NCI-H1436 (cell line): ENCODE measurements at regions not wholly inside any gene's neighbourhood (a gene's known extent, or its start where the extent isn't known, plus 50 kb on each side); places are given as distances from the start of the nearest gene placed in this dataset.

Source experiments
- DNase-seq: peaks from one replicate; lab custom pipeline; 2025; lab: John Stamatoyannopoulos, UW

DNA sequence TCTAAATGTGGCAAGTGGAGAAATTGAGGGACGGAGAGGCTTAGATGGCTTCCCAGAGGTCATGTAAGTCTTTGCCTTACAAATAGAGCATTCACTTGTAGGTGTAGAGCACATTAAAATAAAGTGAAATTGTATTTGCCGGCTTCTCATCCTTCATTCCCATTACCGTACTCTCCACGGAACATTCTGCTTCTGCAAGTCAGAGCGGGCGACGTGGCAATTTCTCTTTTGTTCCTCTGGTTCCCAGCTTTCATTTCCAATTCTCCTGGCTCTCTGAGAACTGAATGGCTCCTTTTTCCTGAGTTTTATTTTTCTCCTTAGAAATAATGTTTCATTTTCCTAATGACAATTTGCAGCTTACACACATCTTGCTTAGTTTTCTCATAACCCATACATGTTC is 51.3 kb upstream of the PFKP start:
- no peak for DNase-seq

DNA sequence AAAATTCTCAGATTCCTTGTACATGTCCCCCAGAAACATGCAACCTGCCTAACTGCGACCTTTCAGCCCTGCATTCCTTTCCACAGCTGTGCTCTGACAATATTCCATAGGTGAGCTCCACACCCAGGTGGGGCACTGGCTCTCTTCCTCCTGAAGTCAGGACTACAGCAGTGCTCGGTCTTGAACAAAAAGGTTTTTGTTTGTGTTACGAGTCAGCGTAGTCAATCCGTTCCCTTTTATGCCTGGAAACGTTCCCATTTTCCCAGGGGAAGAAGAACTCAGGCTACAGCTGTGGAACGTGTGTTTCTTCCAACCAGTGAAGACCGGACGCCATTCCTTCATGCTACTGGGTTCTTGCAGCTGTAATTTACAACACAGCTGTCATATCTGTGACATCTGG is 52.4 kb upstream of the PFKP start:
- DNase-seq = no peak

- DNase-seq = no peak
Measured at GRCh38 chr10:3012223-3012622, 55.1 kb upstream of the PFKP start.

GRCh38 chr10:3010816-3011460 is 56.4 kb upstream of the PFKP start:
- no peak for DNase-seq

DNA sequence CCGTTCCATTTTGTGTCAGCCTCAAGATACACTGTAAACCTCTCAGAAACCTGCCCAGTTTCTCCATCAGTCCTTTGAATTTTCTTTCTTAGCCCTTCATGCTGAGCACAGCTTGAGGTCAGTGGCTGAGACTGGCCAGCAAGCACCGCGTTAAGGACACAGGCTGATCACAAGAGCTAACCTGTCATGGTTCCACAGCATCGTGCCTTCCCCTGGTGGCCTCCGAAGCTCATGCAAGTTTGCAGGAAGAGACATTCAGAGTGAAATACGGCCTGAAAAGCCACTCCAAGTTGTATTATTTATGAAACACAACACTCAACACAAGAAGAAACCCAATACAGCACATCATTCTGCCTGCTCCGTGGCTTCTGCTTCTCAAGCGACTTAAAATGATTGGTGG is 57.0 kb upstream of the PFKP start:
- no peak for DNase-seq

GRCh38 chr10:3009341-3009740 is 58.0 kb upstream of the PFKP start:
- no peak for DNase-seq

DNA sequence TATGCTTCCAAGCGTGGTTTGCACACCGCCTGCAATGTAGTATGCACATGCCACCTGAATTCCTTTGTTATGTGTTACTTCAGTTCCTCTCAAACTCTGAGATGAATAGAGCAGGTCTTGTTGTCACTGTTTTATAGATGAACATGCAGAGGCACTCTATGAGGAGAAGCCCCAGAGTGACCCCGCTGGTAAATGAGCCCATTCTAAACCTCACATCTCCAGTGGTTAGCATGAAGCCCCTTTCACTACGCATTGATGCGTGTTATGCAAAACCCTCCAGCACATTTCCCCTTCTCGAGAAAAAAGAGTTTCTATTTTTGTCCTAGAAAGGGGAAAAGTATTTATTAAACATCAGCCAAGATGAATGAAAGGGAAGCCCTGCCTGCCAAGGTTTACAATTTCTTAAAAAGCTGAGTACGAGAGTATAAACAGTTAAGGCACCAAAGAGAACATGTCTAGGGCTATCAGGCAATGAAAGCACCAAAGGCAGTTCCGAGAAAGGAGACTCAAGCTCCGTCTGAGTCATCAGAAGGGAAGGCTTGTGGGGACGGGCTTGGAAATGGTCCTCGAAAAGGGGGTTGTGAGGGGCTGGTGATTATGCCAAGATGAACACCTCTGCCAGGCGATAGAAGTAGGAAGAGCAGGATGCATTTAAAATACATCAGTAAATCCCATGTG is 58.7 kb upstream of the PFKP start:
- no peak for DNase-seq

GRCh38 chr10:3006607-3007006 is 60.7 kb upstream of the PFKP start:
- DNase-seq = no peak

GRCh38 chr10:3006093-3006492 is 61.3 kb upstream of the PFKP start:
- no peak for DNase-seq

DNA sequence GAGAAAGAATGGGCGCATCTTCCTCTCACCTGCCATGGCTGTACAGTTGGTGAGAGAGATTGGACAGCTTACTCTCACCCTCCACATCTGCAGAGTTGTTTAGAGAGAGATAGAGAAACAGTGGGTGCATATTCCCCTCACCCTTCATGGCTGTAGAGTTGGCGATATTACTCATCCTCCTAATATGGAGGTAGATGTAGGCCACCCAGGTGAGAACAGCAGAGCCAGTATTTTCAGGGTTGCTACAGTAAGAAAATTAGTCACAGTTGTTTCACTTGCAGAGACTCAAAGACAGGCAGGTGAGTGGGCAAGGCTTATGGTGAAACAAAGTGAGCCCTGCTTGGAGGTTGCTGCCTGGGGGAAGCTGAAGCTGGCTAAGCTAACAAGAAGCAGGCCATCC is 65.0 kb upstream of the PFKP start:
- no peak for DNase-seq

- DNase-seq = no peak
Measured at GRCh38 chr10:3000048-3000447, 67.3 kb upstream of the PFKP start.

GRCh38 chr10:2994221-2994961 is 73.0 kb upstream of the PFKP start:
- no peak for DNase-seq

DNA sequence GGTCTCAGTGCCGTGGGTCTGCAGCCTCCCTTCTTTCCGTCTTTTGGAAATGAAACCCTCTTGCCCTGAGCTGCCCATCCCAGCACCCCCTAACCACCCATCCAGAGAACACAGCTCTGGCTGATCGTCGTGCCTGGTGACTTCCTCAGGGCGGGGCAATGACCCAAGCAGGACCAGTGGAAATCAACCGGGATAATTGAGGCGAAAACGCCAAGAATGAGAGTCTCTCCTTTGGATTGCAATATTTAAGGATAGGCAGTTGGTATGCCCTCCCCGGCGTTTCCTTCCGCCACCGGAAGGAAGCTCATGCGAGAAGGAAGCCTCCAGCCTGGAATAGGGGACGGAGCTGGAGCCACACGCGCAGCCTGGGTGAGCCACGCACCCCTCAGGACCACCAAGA is 73.7 kb upstream of the PFKP start:
- DNase-seq = no peak

DNA sequence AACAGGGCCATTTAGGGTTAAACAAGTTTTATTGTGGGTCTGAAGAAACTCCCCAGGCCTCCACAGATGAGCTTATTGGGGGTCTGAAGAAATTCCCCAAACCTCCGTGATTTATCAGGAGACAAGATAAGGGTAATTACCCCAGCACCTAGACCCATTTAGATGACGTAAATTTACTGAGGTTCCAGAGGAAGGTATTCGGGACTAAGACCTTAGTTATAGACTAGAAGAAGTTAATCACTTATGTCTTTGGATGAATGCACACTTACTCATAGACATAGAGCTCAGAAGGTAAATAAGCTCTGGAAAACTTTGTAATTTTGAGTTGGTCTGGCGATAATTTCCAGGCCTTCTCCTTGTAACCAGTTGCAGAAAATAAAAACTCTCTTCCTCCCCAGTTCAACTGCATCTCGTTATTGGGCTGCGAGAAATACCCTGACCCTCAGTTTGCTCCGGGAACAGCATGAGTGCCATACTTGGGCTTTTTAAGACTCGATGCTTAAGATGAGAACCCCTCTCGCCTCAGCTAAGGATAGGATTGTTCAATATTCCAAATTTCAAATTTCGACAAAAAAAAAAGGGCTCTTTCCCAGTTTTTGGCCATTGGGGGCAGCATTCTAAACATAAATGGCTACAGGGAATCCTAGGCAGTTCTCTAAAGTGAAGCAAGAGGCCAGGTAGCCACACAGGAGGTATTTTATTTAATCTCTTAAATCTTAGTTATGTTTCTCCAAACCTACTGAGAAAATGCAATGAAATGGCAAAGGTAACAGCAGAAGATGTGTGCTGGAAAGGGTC is 74.7 kb upstream of the PFKP start:
- no peak for DNase-seq

DNA sequence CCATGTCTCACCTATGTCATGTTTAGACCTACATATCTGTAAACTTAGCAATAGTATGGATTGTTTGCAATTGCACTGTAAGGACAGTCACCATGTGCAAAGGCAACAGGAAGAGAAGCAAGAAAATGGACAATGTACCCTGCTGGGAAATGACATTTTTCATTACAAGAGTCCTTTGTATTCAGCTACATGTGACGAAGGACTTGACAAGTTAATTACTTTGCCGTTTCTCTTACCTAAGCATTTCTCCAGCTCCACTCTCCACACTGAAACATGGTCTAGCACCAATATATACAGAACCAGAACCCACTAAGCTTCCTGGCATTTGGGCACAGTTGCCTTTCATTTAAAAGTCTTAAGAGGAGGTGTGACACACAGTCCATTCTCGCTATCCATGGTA is 76.6 kb upstream of the PFKP start:
- DNase-seq = no peak

GRCh38 chr10:2989292-2989947 is 77.9 kb upstream of the PFKP start:
- no peak for DNase-seq

GRCh38 chr10:2987185-2987768 is 80.1 kb upstream of the PFKP start:
- no peak for DNase-seq

DNA sequence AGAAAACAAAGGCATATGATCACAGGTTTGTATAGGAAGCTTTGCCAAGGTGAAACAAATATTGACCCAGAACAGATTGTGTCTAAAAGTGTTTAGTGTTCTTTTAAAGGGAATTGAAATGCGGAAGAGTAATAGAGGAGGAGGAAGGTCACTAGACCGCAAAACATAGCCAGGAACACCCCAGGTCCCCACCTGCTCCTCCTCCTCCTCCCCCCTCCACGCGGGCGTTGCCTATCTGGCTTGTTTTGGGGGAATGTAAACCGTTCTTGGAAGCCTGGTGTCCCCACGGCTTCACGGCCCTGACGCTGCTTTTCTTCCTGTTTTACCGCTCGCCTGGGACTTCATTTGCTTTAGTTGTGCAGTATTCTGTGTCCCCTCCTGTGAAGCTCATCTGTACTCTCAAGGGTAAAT is 81.0 kb upstream of the PFKP start:
- DNase-seq = no peak

GRCh38 chr10:2985729-2986232 is 81.6 kb upstream of the PFKP start:
- no peak for DNase-seq

DNA sequence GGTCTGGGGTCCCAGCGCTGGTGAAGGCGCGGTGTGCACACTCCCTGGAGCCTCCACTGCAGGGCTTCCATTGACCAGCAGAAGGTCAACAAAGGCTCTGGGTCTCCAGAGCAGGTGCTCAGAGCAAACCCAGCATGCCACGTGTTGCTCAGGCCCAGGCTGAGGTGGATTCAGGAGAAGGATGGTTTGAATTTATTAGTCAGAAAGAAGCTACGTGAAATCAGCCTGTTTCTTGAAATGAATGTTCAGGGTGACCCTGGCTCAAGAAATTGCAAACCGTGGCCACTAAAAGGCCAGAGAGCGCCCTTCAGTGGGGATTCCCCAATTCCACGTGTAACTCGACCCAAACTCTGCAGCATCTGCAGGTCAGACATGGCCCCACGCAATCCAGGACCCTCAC is 82.7 kb upstream of the PFKP start:
- no peak for DNase-seq

- DNase-seq = no peak
Measured at GRCh38 chr10:2982146-2982545, 85.2 kb upstream of the PFKP start.
